H9 (cell line): ENCODE measurements at regions not wholly inside any gene's neighbourhood (a gene's known extent, or its start where the extent isn't known, plus 50 kb on each side); places are given as distances from the start of the nearest gene placed in this dataset.

Experiments used
- DNase-seq: peaks from one replicate; pipeline ENCODE4 v3.0.0-alpha.2; 2017
- H2AFZ ChIP-seq: one replicate; pipeline ENCODE4 v1.6.1; 2013; ENCODE audit warnings: mild to moderate bottlenecking, low read length, control low read depth, moderate library complexity
- H2AK5ac ChIP-seq: 2 replicates; pipeline ENCODE4 v1.6.1; 2013; ENCODE audit warnings: low read length, control low read depth, mixed read lengths; ENCODE audit not compliant: insufficient read length
- H2BK120ac ChIP-seq: one replicate; pipeline ENCODE4 v1.6.1; 2013; ENCODE audit warnings: low read depth, mild to moderate bottlenecking, low read length, control low read depth, inconsistent platforms; ENCODE audit not compliant: poor library complexity, severe bottlenecking
- H2BK12ac ChIP-seq: 2 replicates; pipeline ENCODE4 v1.6.1; 2013; ENCODE audit warnings: low read length, control low read depth, mixed read lengths, low read depth; ENCODE audit not compliant: insufficient read length
- H2BK15ac ChIP-seq: 2 replicates; pipeline ENCODE4 v1.6.1; 2013; ENCODE audit warnings: low read depth, low read length, control low read depth
- H2BK20ac ChIP-seq: one replicate; pipeline ENCODE4 v1.6.1; 2013; ENCODE audit warnings: low read depth, mild to moderate bottlenecking, low read length, control low read depth, inconsistent platforms; ENCODE audit not compliant: poor library complexity, severe bottlenecking
- H2BK5ac ChIP-seq: 2 replicates; pipeline ENCODE4 v1.6.1; 2013; ENCODE audit warnings: low read length, control low read depth, mixed read lengths; ENCODE audit not compliant: insufficient read length
- H3K14ac ChIP-seq: 2 replicates; pipeline ENCODE4 v1.6.1; 2013; ENCODE audit warnings: low read length, control low read depth; ENCODE audit not compliant: insufficient read depth
- H3K18ac ChIP-seq: 2 replicates; pipeline ENCODE4 v1.6.1; 2013; ENCODE audit warnings: low read depth, mild to moderate bottlenecking, mixed read lengths, low read length, control low read depth; ENCODE audit not compliant: insufficient read length
- H3K23ac ChIP-seq: 2 replicates; pipeline ENCODE4 v1.6.1; 2013; ENCODE audit warnings: low read length, control low read depth, mixed read lengths, low read depth; ENCODE audit not compliant: insufficient read length
- H3K23me2 ChIP-seq: 2 replicates; pipeline ENCODE4 v1.6.1; 2013; ENCODE audit warnings: low read depth, mild to moderate bottlenecking, mixed read lengths, low read length, control low read depth; ENCODE audit not compliant: insufficient read length, poor library complexity, severe bottlenecking
- H3K27ac ChIP-seq: 2 replicates; pipeline ENCODE4 v1.5.1; 2013; ENCODE audit warnings: low read length, control low read depth, mixed read lengths, low read depth; ENCODE audit not compliant: insufficient read length
- H3K27me3 ChIP-seq: 2 replicates; pipeline ENCODE4 v1.6.1; 2013; ENCODE audit warnings: low read length, control low read depth, inconsistent platforms; ENCODE audit not compliant: insufficient read depth
- H3K4ac ChIP-seq: 2 replicates; pipeline ENCODE4 v1.6.1; 2013; ENCODE audit warnings: low read depth, mild to moderate bottlenecking, control low read depth, inconsistent platforms, low read length, moderate library complexity
- H3K4me1 ChIP-seq: 2 replicates; pipeline ENCODE4 v1.6.1; 2013; ENCODE audit warnings: low read length, control low read depth, inconsistent platforms; ENCODE audit not compliant: insufficient read depth
- H3K4me2 ChIP-seq: 2 replicates; pipeline ENCODE4 v1.6.1; 2013; ENCODE audit warnings: low read length, control low read depth, mixed read lengths; ENCODE audit not compliant: insufficient read length, insufficient read depth
- H3K56ac ChIP-seq: 2 replicates; pipeline ENCODE4 v1.6.1; 2013; ENCODE audit warnings: low read depth, mild to moderate bottlenecking, mixed read lengths, low read length, control low read depth; ENCODE audit not compliant: insufficient read length
- H3K79me1 ChIP-seq: 2 replicates; pipeline ENCODE4 v1.6.1; 2013; ENCODE audit warnings: low read depth, mild to moderate bottlenecking, moderate library complexity, low read length, control low read depth, inconsistent platforms; ENCODE audit not compliant: insufficient read depth, poor library complexity, severe bottlenecking
- H3K79me2 ChIP-seq: 2 replicates; pipeline ENCODE4 v1.6.1; 2013; ENCODE audit warnings: low read length, control low read depth, inconsistent platforms; ENCODE audit not compliant: insufficient read depth
- H3K9ac ChIP-seq: 2 replicates; pipeline ENCODE4 v1.6.1; 2013; ENCODE audit warnings: low read length, control low read depth, mixed read lengths; ENCODE audit not compliant: insufficient read length; ENCODE audit errors: extremely low read depth
- H3K9me3 ChIP-seq: one replicate; pipeline ENCODE4 v1.6.1; 2013; ENCODE audit warnings: low read depth, low read length, inconsistent platforms; ENCODE audit not compliant: control insufficient read depth
- H3T11ph ChIP-seq: one replicate; pipeline ENCODE4 v1.6.1; 2013; ENCODE audit warnings: mild to moderate bottlenecking, low read length, control low read depth, inconsistent platforms
- H4K20me1 ChIP-seq: one replicate; pipeline ENCODE4 v1.6.1; 2013; ENCODE audit not compliant: control insufficient read depth, insufficient read length, insufficient read depth
- H4K5ac ChIP-seq: 2 replicates; pipeline ENCODE4 v1.6.1; 2013; ENCODE audit warnings: low read depth, mild to moderate bottlenecking, mixed read lengths, low read length, control low read depth; ENCODE audit not compliant: insufficient read length
- H4K8ac ChIP-seq: replicated peaks from 2 replicates; pipeline ENCODE4 v1.6.1; 2013; ENCODE audit warnings: low read length, control low read depth, mixed read lengths, low read depth; ENCODE audit not compliant: insufficient read length
- H4K91ac ChIP-seq: 2 replicates; pipeline ENCODE4 v1.6.1; 2013; ENCODE audit warnings: low read depth, mild to moderate bottlenecking, moderate library complexity, mixed read lengths, low read length, control low read depth; ENCODE audit not compliant: insufficient read length
- H3K27ac Mint-ChIP-seq, 3 experiments: 2 replicates in 2 of 3; 3 replicates in 1 of 3; pipeline ENCODE4 v1.8.0; 2020 to 2021; ENCODE audit warnings: mixed read lengths in 3 of 3, mild to moderate bottlenecking in 1 of 3, moderate library complexity in 1 of 3
- H3K27me3 Mint-ChIP-seq: 2 replicates; pipeline ENCODE4 v1.8.0; 2021; ENCODE audit warnings: low read depth, mild to moderate bottlenecking, moderate library complexity, mixed read lengths
- H3K36me3 Mint-ChIP-seq, 3 experiments: 2 replicates in 2 of 3; 3 replicates in 1 of 3; pipeline ENCODE4 v1.8.0; 2020 to 2021; ENCODE audit warnings: low read depth in 3 of 3, mixed read lengths in 3 of 3; ENCODE audit not compliant: insufficient read depth in 1 of 3
- H3K4me1 Mint-ChIP-seq, 2 experiments: 2 replicates each; pipeline ENCODE4 v1.8.0; 2020; ENCODE audit warnings: mixed read lengths in 2 of 2
- H3K4me3 Mint-ChIP-seq, 2 experiments: 2 replicates in 1 of 2; 3 replicates in 1 of 2; pipeline ENCODE4 v1.8.0; 2020 to 2021; ENCODE audit warnings: mild to moderate bottlenecking in 2 of 2, mixed read lengths in 2 of 2, moderate library complexity in 1 of 2
- H3K9me3 Mint-ChIP-seq, 2 experiments: 2 replicates in 1 of 2; 3 replicates in 1 of 2; pipeline ENCODE4 v1.8.0; 2020; ENCODE audit warnings: mild to moderate bottlenecking in 2 of 2, mixed read lengths in 2 of 2, moderate library complexity in 1 of 2
- WGBS: extraction: QIAGEN DNeasy Blood & Tissue Kit; methylation state at CpG from one replicate; pipeline ENCODE4 v1.1.7; 2013; ENCODE audit warnings: missing lambda C conversion rate, low lambda C conversion rate, mixed read lengths; ENCODE audit not compliant: insufficient read length; ENCODE audit errors: extremely low coverage; 5-methylcytosine and 5-hydroxymethylcytosine counted together
- TF ChIP-seq, protein P1 (sequence below): fragments of 200-600 bp; sonication (generic); conservative IDR thresholded peaks from 3 replicates; pipeline ENCODE4 v1.8.0; 2021; ENCODE audit warnings: antibody characterized with exemption, mild to moderate bottlenecking

DNA sequence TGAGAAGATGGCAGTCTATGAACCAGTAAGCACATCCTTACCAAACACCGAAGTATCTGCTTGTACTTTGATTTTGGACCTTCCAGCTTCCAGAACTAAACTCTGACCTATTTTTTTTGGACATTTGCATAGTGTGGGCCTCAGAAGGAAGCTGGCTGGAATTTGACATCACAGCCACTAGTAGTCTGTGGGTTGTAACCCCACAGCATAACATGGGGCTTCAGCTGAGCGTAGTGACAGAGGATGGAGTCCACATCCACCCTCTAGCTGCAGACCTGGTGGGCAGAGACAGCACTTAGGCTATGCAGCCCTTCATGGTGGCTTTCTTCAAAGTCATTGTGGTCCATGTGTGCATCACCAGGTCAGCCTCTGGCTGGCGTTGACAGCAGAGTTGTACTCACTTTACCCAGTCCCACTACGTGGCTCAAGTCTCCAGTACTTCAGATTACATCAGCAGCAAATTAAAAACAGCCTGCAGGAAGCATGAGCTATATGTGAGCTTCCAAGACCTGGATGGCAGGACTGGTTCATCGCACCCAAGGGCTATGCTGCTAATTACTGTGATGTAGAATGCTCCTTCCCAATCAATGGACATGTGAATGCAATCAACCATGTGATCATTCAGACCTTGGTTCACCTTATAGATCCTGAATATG, 58.6 kb upstream of the VPREB1 start:
- no peak for DNase-seq
- H2BK12ac ChIP-seq = no peak overlapping the region
- peaks cover 5% of the 10 kb centered on the region for H3K9me3 ChIP-seq
- no peak overlapping the region for H3K27ac ChIP-seq
- H3K4me3 Mint-ChIP-seq = no peak overlapping the region
- no peak overlapping the region for H3K27ac Mint-ChIP-seq
- H2BK20ac ChIP-seq = no peak overlapping the region
- H4K91ac ChIP-seq = no peak overlapping the region
- no peak overlapping the region for H2AFZ ChIP-seq
- no peaks in the 10 kb centered on the region for H3K79me1 ChIP-seq
- H3K36me3 Mint-ChIP-seq = peaks cover 0 to 3% (median 0%) of the 10 kb centered on the region in 3 experiments; a peak in 2 of 7 replicates
- no peak overlapping the region for H4K8ac ChIP-seq
- TF ChIP-seq, protein P1, sequence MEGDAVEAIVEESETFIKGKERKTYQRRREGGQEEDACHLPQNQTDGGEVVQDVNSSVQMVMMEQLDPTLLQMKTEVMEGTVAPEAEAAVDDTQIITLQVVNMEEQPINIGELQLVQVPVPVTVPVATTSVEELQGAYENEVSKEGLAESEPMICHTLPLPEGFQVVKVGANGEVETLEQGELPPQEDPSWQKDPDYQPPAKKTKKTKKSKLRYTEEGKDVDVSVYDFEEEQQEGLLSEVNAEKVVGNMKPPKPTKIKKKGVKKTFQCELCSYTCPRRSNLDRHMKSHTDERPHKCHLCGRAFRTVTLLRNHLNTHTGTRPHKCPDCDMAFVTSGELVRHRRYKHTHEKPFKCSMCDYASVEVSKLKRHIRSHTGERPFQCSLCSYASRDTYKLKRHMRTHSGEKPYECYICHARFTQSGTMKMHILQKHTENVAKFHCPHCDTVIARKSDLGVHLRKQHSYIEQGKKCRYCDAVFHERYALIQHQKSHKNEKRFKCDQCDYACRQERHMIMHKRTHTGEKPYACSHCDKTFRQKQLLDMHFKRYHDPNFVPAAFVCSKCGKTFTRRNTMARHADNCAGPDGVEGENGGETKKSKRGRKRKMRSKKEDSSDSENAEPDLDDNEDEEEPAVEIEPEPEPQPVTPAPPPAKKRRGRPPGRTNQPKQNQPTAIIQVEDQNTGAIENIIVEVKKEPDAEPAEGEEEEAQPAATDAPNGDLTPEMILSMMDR = no peak
- no CpG with 5 or more reads among the region's 5 CpGs for WGBS
- H3K4ac ChIP-seq = no peak overlapping the region
- H3K9me3 Mint-ChIP-seq = peaks cover 18 to 19% of the 10 kb centered on the region in 2 experiments
- no peak overlapping the region for H3K4me2 ChIP-seq
- no peak overlapping the region for H3T11ph ChIP-seq
- no peak overlapping the region for H2BK15ac ChIP-seq
- H4K20me1 ChIP-seq = no peaks in the 10 kb centered on the region
- peaks cover 100% of the 10 kb centered on the region for H3K27me3 Mint-ChIP-seq
- no peaks in the 10 kb centered on the region for H3K4me1 ChIP-seq
- no peak overlapping the region for H2AK5ac ChIP-seq
- H3K14ac ChIP-seq = no peak overlapping the region
- H3K18ac ChIP-seq = no peak overlapping the region
- no peaks in the 10 kb centered on the region for H3K23me2 ChIP-seq
- H3K56ac ChIP-seq = no peak overlapping the region
- no peak overlapping the region for H3K9ac ChIP-seq
- H3K27me3 ChIP-seq = peaks cover 64% of the 10 kb centered on the region
- H4K5ac ChIP-seq = no peak overlapping the region
- H3K23ac ChIP-seq = no peak overlapping the region
- H2BK120ac ChIP-seq = no peak overlapping the region
- H3K79me2 ChIP-seq = no peaks in the 10 kb centered on the region
- H3K4me1 Mint-ChIP-seq = no peaks in the 10 kb centered on the region
- no peak overlapping the region for H2BK5ac ChIP-seq
